ENCODE measurements at regions not wholly inside any gene's neighbourhood (a gene's known extent, or its start where the extent isn't known, plus 50 kb on each side); places are given as distances from the start of the nearest gene placed in this dataset.

DNA sequence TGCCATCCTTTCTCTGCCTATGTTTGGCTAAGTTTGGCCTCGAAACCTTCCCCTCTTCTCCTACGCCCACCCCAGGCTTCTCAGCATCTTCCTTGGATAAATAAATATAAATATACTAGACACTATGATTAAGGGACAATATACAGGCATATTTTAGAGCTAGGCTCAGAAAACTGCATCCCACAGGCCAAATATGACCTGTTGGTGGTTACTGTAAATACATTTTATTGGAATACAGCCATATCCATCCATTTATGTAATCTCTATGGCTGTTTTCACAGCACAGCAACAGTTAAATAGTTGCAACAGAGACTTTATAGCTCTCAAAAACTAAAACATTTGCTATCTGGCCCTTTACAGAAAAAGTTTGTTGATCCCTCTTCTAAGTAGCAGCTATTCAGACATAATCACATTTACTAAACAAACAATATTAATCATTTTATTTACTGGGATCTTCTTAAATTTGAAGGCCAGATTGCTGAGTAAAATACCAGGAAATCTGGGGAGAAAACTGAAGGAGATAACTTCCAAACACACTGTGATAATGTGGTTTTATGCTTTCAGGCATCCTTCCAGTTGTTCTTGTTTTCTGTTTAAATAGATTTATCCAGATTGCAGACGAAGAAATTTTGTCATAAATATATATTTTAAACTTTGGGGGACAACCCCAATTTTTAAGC lies 269.7 kb upstream of the THRB start:
- no peak for DNase-seq (ENCODE audit: low spot score)

- DNase-seq (ENCODE audit: low spot score), result no peak
Measured at GRCh38 chr3:24765399-24765798, 270.7 kb upstream of the THRB start.

DNA sequence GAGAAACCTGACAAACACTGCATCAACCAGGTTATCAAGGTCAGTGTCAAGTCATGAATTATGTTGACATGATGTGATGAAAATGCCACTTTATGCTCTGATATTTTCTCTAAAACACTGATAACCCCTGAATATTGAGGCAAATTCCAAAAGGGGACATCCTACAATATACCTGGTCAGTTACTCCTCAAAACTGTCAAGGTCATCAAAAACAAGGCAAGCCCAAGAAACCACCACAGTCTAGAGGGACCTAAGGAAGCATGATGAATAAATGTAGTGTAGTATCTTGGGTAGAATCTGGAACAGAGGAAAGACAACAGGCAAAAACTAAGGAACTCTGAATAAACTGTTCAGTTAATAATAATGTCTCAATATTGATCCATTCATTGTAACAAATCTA lies 275.3 kb upstream of the THRB start:
- no peak for DNase-seq (ENCODE audit: low spot score)

DNA sequence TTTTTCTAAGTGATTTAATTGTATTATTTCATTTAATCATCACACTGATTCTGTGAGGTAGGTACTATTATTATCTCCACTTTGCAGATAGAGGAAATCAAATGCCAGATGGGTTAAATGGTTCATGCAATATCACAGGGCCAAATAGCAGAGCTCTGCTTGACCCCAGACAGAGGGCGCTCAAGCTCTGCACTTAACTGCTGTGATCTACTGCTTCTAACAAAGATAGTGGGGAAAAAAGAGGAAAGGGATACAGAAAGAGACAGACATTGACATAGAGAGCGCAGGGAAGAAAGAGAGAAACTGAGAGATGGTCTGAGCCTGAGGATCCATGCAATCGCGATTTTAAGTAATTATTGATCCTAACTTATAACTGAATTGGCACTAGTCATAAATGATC lies 279.1 kb upstream of the THRB start:
- peak; percentile 67 for DNase-seq (ENCODE audit: low spot score)

DNA sequence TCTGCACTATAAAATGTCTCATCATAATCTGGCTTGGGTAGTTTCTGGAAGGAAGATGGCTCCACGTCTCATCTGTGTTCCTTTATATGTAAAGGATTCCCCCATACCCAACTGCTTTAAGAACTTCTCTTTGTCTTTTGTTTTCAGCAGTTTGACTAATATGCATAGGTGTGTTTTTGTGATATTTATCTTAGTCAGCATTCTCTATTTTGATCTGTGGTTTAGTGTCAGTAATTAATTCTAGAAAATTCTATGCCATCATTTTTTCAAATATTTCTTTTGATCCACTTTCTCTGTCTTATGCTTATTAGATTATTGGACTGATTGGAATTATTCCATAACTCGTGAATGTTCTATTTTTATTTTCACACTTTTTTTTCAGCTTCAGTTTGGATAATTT lies 286.3 kb upstream of the THRB start:
- DNase-seq (ENCODE audit: low spot score), result no peak

DNA sequence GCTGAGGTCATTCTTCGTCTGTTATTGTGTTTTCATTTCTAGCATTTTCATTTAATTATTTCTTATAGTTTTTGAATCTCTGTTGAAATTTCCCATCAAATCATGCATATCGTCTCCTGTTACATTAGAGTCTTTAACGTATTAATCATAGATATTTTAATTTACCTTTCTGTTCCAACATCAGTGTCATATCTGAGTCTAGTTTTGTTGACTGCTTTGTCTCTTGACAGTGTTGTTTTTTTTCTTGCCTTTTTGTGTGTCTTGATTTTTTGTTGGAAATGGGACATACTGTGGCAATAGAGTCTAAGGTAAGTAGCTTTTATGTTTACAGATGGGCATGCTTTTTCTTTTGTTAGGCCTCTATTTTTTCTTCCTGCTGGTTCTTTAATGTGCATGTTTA lies 286.8 kb upstream of the THRB start:
- no peak for DNase-seq (ENCODE audit: low spot score)

GRCh38 chr3:24793896-24794295 lies 299.2 kb upstream of the THRB start:
- no peak for DNase-seq (ENCODE audit: low spot score)

DNA sequence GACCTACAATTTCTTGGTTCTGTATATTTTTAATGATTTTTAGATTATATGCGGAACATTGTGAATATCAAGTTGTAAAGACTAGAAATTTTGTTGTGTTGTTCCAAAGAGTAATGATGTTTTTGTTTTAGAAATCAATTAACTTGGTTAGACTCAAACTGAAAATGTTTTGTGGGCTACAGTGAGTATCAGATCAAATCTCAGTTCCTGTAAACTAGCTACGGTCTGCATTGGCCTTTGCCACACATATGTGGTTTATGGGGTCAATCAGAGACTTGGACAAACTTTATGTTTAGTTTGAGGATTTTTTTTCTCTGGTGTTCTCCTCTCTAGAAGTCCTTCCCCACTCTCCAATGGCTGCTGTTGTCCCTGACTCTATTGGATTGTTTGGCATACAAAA lies 308.0 kb upstream of the THRB start:
- no peak for DNase-seq (ENCODE audit: low spot score)

- DNase-seq (ENCODE audit: low spot score), result no peak
Measured at GRCh38 chr3:24804095-24804494, 309.4 kb upstream of the THRB start.

GRCh38 chr3:24810881-24811280 lies 316.2 kb upstream of the THRB start:
- no peak for DNase-seq (ENCODE audit: low spot score)

GRCh38 chr3:24812116-24812515 lies 317.5 kb upstream of the THRB start:
- DNase-seq (ENCODE audit: low spot score), result no peak

DNA sequence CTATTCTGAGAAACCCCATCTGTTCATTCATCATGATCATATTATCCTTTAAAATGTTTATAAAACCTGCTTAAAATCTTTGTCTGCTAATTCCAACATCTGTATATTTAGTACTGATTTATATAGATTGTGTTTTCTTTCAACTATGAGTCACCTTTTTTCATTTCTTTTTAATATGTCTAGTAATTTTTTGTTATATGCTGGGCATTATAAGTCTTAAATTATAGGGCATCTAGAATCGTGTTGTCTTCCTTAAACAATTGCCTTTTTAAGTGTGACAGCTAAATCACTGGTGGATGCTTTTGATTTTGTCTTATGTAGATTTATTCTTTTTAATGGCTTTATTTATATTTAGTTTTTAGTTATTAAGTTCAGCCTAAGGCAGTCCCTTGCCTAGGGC lies 323.4 kb upstream of the THRB start:
- DNase-seq (ENCODE audit: low spot score), result no peak

GRCh38 chr3:24828011-24828410 lies 333.4 kb upstream of the THRB start:
- no peak for DNase-seq (ENCODE audit: low spot score)

DNA sequence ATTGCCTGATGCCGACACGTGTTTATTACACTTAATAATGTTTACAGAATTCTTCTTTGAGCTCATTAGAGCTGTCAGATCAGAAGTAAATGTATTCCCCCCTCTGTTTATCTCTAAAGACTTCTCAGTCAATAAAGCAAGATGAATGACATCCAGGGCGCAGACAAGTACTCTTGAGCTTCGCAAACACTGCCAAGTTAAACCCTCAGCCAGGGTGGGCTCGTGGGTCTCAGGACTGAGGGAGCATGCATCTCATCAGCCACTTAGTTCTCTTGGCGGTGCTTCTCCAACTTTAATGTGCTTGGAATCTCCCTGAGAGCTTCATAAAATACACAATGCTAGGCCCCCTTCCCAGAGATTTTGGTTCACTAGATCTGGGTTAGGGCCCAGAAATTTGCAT lies 333.9 kb upstream of the THRB start:
- DNase-seq (ENCODE audit: low spot score), result no peak

GRCh38 chr3:24829011-24829581 lies 334.4 kb upstream of the THRB start:
- DNase-seq (ENCODE audit: low spot score), result peak; percentile 50

- no peak for DNase-seq (ENCODE audit: low spot score)
Measured at GRCh38 chr3:24829629-24830229, 335.1 kb upstream of the THRB start.

DNA sequence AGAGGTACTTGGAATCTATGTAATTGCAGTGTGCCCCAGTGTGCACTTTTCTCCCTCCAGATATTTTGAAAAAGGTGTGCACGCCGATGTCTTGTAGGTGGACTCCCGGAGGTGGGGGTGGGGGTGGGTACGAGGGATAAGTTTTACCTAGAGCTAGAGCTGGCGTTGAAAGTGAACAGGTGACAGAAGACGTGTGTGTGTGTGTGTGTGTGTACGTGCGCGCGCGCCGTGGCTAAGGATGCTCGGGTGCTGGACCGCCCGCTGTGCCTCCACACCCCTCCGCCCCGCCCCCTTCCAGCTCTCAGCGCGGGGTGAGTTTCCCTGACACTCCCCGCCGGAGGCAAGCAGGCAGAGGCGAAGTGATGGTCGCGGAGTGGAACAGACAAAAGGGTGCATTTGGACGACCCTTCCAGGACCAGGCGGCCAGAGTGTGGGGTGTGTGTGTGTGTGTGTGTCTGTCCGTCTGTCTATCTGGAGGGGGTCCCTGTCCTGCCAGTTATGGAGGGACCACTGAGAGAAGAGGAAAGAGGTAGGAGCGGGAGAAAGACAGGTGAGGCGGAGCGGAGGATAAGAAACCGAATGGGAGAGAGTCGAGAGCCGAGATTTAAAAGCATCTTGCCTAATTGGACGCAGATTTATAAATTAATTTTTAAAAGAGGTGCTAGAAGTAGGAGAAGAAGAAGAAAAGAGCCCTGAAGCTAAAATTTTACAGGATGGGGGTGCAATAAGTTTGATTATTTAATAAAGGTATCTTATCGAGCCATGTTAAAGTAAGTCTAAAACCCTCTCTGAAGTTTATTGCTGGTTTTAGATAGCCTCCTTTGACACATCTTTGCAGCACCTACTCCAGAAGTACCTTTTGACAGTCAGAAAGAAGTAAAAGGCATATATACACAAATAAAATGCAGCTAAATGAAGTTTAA lies 335.8 kb upstream of the THRB start:
- DNase-seq (ENCODE audit: low spot score), result no peak

GRCh38 chr3:24831221-24831620 lies 336.6 kb upstream of the THRB start:
- DNase-seq (ENCODE audit: low spot score), result no peak

GRCh38 chr3:24832891-24833290 lies 338.2 kb upstream of the THRB start:
- DNase-seq (ENCODE audit: low spot score), result peak; percentile 43

- no peak for DNase-seq (ENCODE audit: low spot score)
Measured at GRCh38 chr3:24834442-24834841, 339.8 kb upstream of the THRB start.

GRCh38 chr3:24835510-24835909 lies 340.9 kb upstream of the THRB start:
- DNase-seq (ENCODE audit: low spot score), result no peak

- no peak for DNase-seq (ENCODE audit: low spot score)
Measured at GRCh38 chr3:24837601-24838000, 343.0 kb upstream of the THRB start.

- no peak for DNase-seq (ENCODE audit: low spot score)
Measured at GRCh38 chr3:24838533-24838932, 343.9 kb upstream of the THRB start.
